ENCODE measurements at regions not wholly inside any gene's neighbourhood (a gene's known extent, or its start where the extent isn't known, plus 50 kb on each side); places are given as distances from the start of the nearest gene placed in this dataset.

- WGBS, 2 donors (ENCODE audit: low coverage in 1 of 2), result 78 to 87% methylated on average over 6 to 8 of the region's 8 CpGs
- Histone ChIP-seq H3K4me1 (peaks cover 27 to 43% (median 35%) of the 10 kb centered on the region in 4 donors), H3K4me3 (no peak overlapping the region), H3K27ac (peak overlapping the region; percentile 80 to 87 (median 84)), H3K9me3 (no peaks in the 10 kb centered on the region), H3K27me3 (no peaks in the 10 kb centered on the region), H3K36me3 (no peaks in the 10 kb centered on the region)
- in situ Hi-C loops (cut with MboI; ENCODE audit: low pct_ligation_motif_present in 1 of 4, low pct_unique_long_range_greater_than_20kb in 1 of 4, low sequenced_read_pairs in 3 of 4), result no loop called here
- DNase-seq, result no peak
- intact Hi-C loops (cut with DNase I; ENCODE audit: low total_unique reads), result no loop called here
- TF ChIP-seq POLR2AphosphoS5 (IDR thresholded peaks at IDR 0.05) (no peak), CTCF (IDR thresholded peaks at IDR 0.05) (no peak), POLR2A (IDR thresholded peaks at IDR 0.05) (no peak), EP300 (IDR thresholded peaks at IDR 0.05; ENCODE audit: low read depth) (no peak)
Measured at GRCh38 chr1:228838717-228839500, 103.6 kb downstream of the RHOU start.

GRCh38 chr1:228839656-228840055, 104.4 kb downstream of the RHOU start:
- peak overlapping the region in 1 of 4 donors; percentile 82 for H3K27ac ChIP-seq
- no peaks in the 10 kb centered on the region for H3K36me3 ChIP-seq
- WGBS, 2 donors (ENCODE audit: low coverage in 1 of 2), result 84 to 94% methylated on average over 4 to 6 of the region's 6 CpGs
- peaks cover 22 to 38% (median 32%) of the 10 kb centered on the region in 4 donors for H3K4me1 ChIP-seq
- no peaks in the 10 kb centered on the region for H3K9me3 ChIP-seq
- TF ChIP-seq EP300 (IDR thresholded peaks at IDR 0.05; ENCODE audit: low read depth), result no peak
- TF ChIP-seq CTCF (IDR thresholded peaks at IDR 0.05), result no peak
- no peak for TF ChIP-seq POLR2AphosphoS5 (IDR thresholded peaks at IDR 0.05)
- TF ChIP-seq POLR2A (IDR thresholded peaks at IDR 0.05), result no peak
- DNase-seq, result no peak
- intact Hi-C loops (cut with DNase I; ENCODE audit: low total_unique reads), result no loop called here
- H3K4me3 ChIP-seq, result no peak overlapping the region
- in situ Hi-C loops (cut with MboI; ENCODE audit: low pct_ligation_motif_present in 1 of 4, low pct_unique_long_range_greater_than_20kb in 1 of 4, low sequenced_read_pairs in 3 of 4), result no loop called here
- H3K27me3 ChIP-seq, result no peaks in the 10 kb centered on the region

- TF ChIP-seq EP300 (IDR thresholded peaks at IDR 0.05; ENCODE audit: low read depth) (no peak), CTCF (IDR thresholded peaks at IDR 0.05) (no peak), POLR2A (IDR thresholded peaks at IDR 0.05) (no peak), POLR2AphosphoS5 (IDR thresholded peaks at IDR 0.05) (no peak)
- 88 to 90% methylated on average over 2 to 4 of the region's 4 CpGs for WGBS, 2 donors (ENCODE audit: low coverage in 1 of 2)
- no peak for DNase-seq
Measured at GRCh38 chr1:228841632-228842031, 106.4 kb downstream of the RHOU start.

GRCh38 chr1:228842094-228842775, 107.0 kb downstream of the RHOU start:
- Histone ChIP-seq H3K36me3 (no peaks in the 10 kb centered on the region), H3K9me3 (no peaks in the 10 kb centered on the region), H3K27me3 (no peaks in the 10 kb centered on the region), H3K4me3 (no peak overlapping the region), H3K27ac (no peak overlapping the region), H3K4me1 (peaks cover 20 to 27% (median 21%) of the 10 kb centered on the region in 4 donors)
- DNase-seq, result no peak
- 65 to 100% methylated on average over 1 to 6 of the region's 6 CpGs for WGBS, 2 donors (ENCODE audit: low coverage in 1 of 2)
- intact Hi-C loops (cut with DNase I; ENCODE audit: low total_unique reads) (no loop called here), in situ Hi-C loops (cut with MboI; ENCODE audit: low pct_ligation_motif_present in 1 of 4, low pct_unique_long_range_greater_than_20kb in 1 of 4, low sequenced_read_pairs in 3 of 4) (no loop called here)
- TF ChIP-seq EP300 (IDR thresholded peaks at IDR 0.05; ENCODE audit: low read depth), result no peak
- no peak for TF ChIP-seq POLR2A (IDR thresholded peaks at IDR 0.05)
- no peak for TF ChIP-seq POLR2AphosphoS5 (IDR thresholded peaks at IDR 0.05)
- TF ChIP-seq CTCF (IDR thresholded peaks at IDR 0.05), result no peak

More at GRCh38 chr1:228841632-228842031, 106.4 kb downstream of the RHOU start:
- Histone ChIP-seq H3K4me3 (no peak overlapping the region), H3K4me1 (peaks cover 20 to 33% (median 27%) of the 10 kb centered on the region in 4 donors), H3K27ac (no peak overlapping the region), H3K9me3 (no peaks in the 10 kb centered on the region), H3K27me3 (no peaks in the 10 kb centered on the region), H3K36me3 (no peaks in the 10 kb centered on the region)
- in situ Hi-C loops (cut with MboI; ENCODE audit: low pct_ligation_motif_present in 1 of 4, low pct_unique_long_range_greater_than_20kb in 1 of 4, low sequenced_read_pairs in 3 of 4) (no loop called here), intact Hi-C loops (cut with DNase I; ENCODE audit: low total_unique reads) (no loop called here)
